Loucy (cell line): ENCODE measurements at regions not wholly inside any gene's neighbourhood (a gene's known extent, or its start where the extent isn't known, plus 50 kb on each side); places are given as distances from the start of the nearest gene placed in this dataset.

ENCODE experiments used
- EZH2phosphoT487 ChIP-seq: fragments of 200-600 bp; IDR thresholded peaks from 2 replicates; pipeline ENCODE4 v1.6.1; 2018; ENCODE audit warnings: antibody characterized with exemption, mild to moderate bottlenecking, moderate library complexity, borderline replicate concordance
- TF ChIP-seq, protein P1 (sequence below): fragments of 200-600 bp; sonication (generic); conservative IDR thresholded peaks from 2 replicates; pipeline ENCODE4 v1.5.1; 2014; ENCODE audit warnings: mild to moderate bottlenecking, antibody characterized with exemption, low read length

DNA sequence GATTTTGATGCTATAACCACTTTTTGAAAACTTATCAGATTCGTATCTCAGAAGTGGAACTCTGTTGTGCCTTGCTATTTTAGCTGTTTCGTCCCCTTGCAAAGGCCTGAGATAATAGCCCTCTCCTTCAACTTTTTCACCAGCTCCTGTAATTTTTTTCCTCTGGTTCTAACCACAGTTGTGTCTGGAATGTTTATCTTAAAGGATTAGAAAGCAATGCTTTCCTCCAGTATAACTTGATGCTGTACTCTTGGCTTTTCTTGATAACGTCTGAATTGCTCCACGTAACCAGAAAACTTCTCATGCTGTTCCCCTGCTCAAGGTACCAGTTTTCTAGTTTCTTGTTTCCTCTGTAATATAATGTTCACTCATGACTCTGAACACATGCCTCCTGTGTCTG lies 209.4 kb downstream of the DTWD2 start:
- TF ChIP-seq, protein P1, sequence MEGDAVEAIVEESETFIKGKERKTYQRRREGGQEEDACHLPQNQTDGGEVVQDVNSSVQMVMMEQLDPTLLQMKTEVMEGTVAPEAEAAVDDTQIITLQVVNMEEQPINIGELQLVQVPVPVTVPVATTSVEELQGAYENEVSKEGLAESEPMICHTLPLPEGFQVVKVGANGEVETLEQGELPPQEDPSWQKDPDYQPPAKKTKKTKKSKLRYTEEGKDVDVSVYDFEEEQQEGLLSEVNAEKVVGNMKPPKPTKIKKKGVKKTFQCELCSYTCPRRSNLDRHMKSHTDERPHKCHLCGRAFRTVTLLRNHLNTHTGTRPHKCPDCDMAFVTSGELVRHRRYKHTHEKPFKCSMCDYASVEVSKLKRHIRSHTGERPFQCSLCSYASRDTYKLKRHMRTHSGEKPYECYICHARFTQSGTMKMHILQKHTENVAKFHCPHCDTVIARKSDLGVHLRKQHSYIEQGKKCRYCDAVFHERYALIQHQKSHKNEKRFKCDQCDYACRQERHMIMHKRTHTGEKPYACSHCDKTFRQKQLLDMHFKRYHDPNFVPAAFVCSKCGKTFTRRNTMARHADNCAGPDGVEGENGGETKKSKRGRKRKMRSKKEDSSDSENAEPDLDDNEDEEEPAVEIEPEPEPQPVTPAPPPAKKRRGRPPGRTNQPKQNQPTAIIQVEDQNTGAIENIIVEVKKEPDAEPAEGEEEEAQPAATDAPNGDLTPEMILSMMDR, result no peak
- TF ChIP-seq EZH2phosphoT487, result no peak
